ENCODE measurements at regions not wholly inside any gene's neighbourhood (a gene's known extent, or its start where the extent isn't known, plus 50 kb on each side); places are given as distances from the start of the nearest gene placed in this dataset.

- Mint-ChIP-seq H3K36me3 (ENCODE audit: low read depth) (no peaks in the 10 kb centered on the region), H3K9me3 (no peaks in the 10 kb centered on the region), H3K4me3 (no peak overlapping the region), H3K4me1 (peaks cover 9% of the 10 kb centered on the region), H3K27me3 (ENCODE audit: insufficient read depth) (peaks cover 17% of the 10 kb centered on the region), H3K27ac (no peak overlapping the region)
- H3K4me1 ChIP-seq (ENCODE audit: control insufficient read depth, insufficient read depth, low read length) = no peaks in the 10 kb centered on the region
- no peak overlapping the region for H3K27ac ChIP-seq (ENCODE audit: low read depth, low read length)
- TF ChIP-seq CTCF (conservative IDR thresholded peaks at IDR 0.05) = no peak
- H3K4me3 ChIP-seq (ENCODE audit: low read length) = no peak overlapping the region
- DNase-seq = no peak
- H3K36me3 ChIP-seq (ENCODE audit: control insufficient read depth, insufficient read depth, low read length) = no peaks in the 10 kb centered on the region
- H3K9ac ChIP-seq (ENCODE audit: extremely low read depth, low read length, poor library complexity, severe bottlenecking) = no peak overlapping the region
- WGBS, 2 experiments (ENCODE audit: insufficient coverage in 1 of 2, insufficient read length in 1 of 2) = 93 to 95% methylated on average over 7 to 10 of the region's 10 CpGs
- no peaks in the 10 kb centered on the region for H3K9me3 ChIP-seq (ENCODE audit: control insufficient read depth, low read length)
- peaks cover 31% of the 10 kb centered on the region for H3K27me3 ChIP-seq (ENCODE audit: control insufficient read depth, insufficient read depth, low read length, poor library complexity, severe bottlenecking)
Observed at GRCh38 chr11:116373104-116373944, 399.5 kb downstream of the BUD13 start.

- H3K36me3 Mint-ChIP-seq (ENCODE audit: low read depth) = no peaks in the 10 kb centered on the region
- H3K4me3 Mint-ChIP-seq = no peak overlapping the region
- no peaks in the 10 kb centered on the region for H3K9me3 ChIP-seq (ENCODE audit: control insufficient read depth, low read length)
- H3K27me3 Mint-ChIP-seq (ENCODE audit: insufficient read depth) = peaks cover 16% of the 10 kb centered on the region
- no peak overlapping the region for H3K27ac Mint-ChIP-seq
- 88 to 100% methylated on average over 3 of the region's 3 CpGs for WGBS, 2 experiments (ENCODE audit: insufficient coverage in 1 of 2, insufficient read length in 1 of 2)
- peaks cover 12% of the 10 kb centered on the region for H3K4me1 Mint-ChIP-seq
- no peaks in the 10 kb centered on the region for H3K9me3 Mint-ChIP-seq
- H3K36me3 ChIP-seq (ENCODE audit: control insufficient read depth, insufficient read depth, low read length) = no peaks in the 10 kb centered on the region
- no peak for DNase-seq
- H3K4me3 ChIP-seq (ENCODE audit: low read length) = no peak overlapping the region
- H3K4me1 ChIP-seq (ENCODE audit: control insufficient read depth, insufficient read depth, low read length) = peaks cover 5% of the 10 kb centered on the region
- H3K27ac ChIP-seq (ENCODE audit: low read depth, low read length) = no peak overlapping the region
- peaks cover 18% of the 10 kb centered on the region for H3K27me3 ChIP-seq (ENCODE audit: control insufficient read depth, insufficient read depth, low read length, poor library complexity, severe bottlenecking)
- TF ChIP-seq CTCF (conservative IDR thresholded peaks at IDR 0.05) = no peak
- no peak overlapping the region for H3K9ac ChIP-seq (ENCODE audit: extremely low read depth, low read length, poor library complexity, severe bottlenecking)
Observed at GRCh38 chr11:116371146-116371545, 401.6 kb downstream of the BUD13 start.

- Histone ChIP-seq H3K9ac (ENCODE audit: extremely low read depth, low read length, poor library complexity, severe bottlenecking) (no peak overlapping the region), H3K27me3 (ENCODE audit: control insufficient read depth, insufficient read depth, low read length, poor library complexity, severe bottlenecking) (peaks cover 2% of the 10 kb centered on the region), H3K9me3 (ENCODE audit: control insufficient read depth, low read length) (no peaks in the 10 kb centered on the region), H3K4me1 (ENCODE audit: control insufficient read depth, insufficient read depth, low read length) (peaks cover 5% of the 10 kb centered on the region), H3K27ac (ENCODE audit: low read depth, low read length) (no peak overlapping the region), H3K4me3 (ENCODE audit: low read length) (no peak overlapping the region), H3K36me3 (ENCODE audit: control insufficient read depth, insufficient read depth, low read length) (no peaks in the 10 kb centered on the region)
- TF ChIP-seq CTCF (conservative IDR thresholded peaks at IDR 0.05) = no peak
- Mint-ChIP-seq H3K36me3 (ENCODE audit: low read depth) (peaks cover 3% of the 10 kb centered on the region), H3K27ac (no peak overlapping the region), H3K4me1 (peaks cover 9% of the 10 kb centered on the region), H3K4me3 (no peak overlapping the region), H3K9me3 (peaks cover 11% of the 10 kb centered on the region), H3K27me3 (ENCODE audit: insufficient read depth) (peaks cover 9% of the 10 kb centered on the region)
- no peak for DNase-seq
- 84 to 89% methylated on average over 5 of the region's 5 CpGs for WGBS, 2 experiments (ENCODE audit: insufficient coverage in 1 of 2, insufficient read length in 1 of 2)
Observed at GRCh38 chr11:116368784-116369183, 404.0 kb downstream of the BUD13 start.

All from endodermal cell (in vitro differentiated cells).